Astrocyte (in vitro differentiated cells and primary cell): ENCODE measurements at regions not wholly inside any gene's neighbourhood (a gene's known extent, or its start where the extent isn't known, plus 50 kb on each side); places are given as distances from the start of the nearest gene placed in this dataset.
"Not testable (repeated sequence)": the region's sequence is repeated elsewhere in the genome, so short reads cannot be mapped to it uniquely, and the experiment has no call there.

ENCODE experiments used
- EZH2 ChIP-seq: IDR thresholded peaks from 2 replicates; pipeline ENCODE4 v1.6.1; 2012; ENCODE audit warnings: mild to moderate bottlenecking, low read length, inconsistent platforms; ENCODE audit not compliant: insufficient read depth
- TF ChIP-seq, protein P1 (sequence below): IDR thresholded peaks from 2 replicates; pipeline ENCODE4 v1.5.1; 2011; ENCODE audit warnings: low read depth, mild to moderate bottlenecking, inconsistent platforms, low read length, moderate library complexity; ENCODE audit not compliant: insufficient read depth

DNA sequence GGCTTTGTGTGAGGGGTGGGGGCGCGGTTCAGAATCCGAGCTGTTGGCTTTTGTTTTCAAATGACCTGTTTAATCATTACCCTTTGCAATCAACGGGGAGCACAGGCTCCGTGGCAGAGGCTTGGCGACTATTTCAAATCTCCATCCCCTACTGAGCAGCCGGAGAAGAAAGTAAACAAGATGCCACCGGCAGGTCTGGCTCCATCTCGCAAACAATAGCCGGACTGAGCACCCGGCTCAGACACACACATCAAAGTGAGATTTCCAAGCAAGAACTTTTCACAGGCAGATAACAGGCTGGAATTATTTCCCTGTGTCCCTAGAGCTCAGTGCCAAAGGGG lies 143.4 kb downstream of the GTF2IRD2B start:
- TF ChIP-seq, protein P1, sequence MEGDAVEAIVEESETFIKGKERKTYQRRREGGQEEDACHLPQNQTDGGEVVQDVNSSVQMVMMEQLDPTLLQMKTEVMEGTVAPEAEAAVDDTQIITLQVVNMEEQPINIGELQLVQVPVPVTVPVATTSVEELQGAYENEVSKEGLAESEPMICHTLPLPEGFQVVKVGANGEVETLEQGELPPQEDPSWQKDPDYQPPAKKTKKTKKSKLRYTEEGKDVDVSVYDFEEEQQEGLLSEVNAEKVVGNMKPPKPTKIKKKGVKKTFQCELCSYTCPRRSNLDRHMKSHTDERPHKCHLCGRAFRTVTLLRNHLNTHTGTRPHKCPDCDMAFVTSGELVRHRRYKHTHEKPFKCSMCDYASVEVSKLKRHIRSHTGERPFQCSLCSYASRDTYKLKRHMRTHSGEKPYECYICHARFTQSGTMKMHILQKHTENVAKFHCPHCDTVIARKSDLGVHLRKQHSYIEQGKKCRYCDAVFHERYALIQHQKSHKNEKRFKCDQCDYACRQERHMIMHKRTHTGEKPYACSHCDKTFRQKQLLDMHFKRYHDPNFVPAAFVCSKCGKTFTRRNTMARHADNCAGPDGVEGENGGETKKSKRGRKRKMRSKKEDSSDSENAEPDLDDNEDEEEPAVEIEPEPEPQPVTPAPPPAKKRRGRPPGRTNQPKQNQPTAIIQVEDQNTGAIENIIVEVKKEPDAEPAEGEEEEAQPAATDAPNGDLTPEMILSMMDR: not testable (repeated sequence)
- not testable (repeated sequence) for TF ChIP-seq EZH2
